GM20000 (cell line): ENCODE measurements at regions not wholly inside any gene's neighbourhood (a gene's known extent, or its start where the extent isn't known, plus 50 kb on each side); places are given as distances from the start of the nearest gene placed in this dataset.

ENCODE experiments used
- DNase-seq: peaks from one replicate; pipeline ENCODE4 v3.0.0; 2012; ENCODE audit warnings: low spot score
- CTCF ChIP-seq: IDR thresholded peaks from 2 replicates; pipeline ENCODE4 v1.5.1; 2012; ENCODE audit warnings: mild to moderate bottlenecking, control low read depth; ENCODE audit errors: extremely low read depth, missing control alignments

- DNase-seq = no peak
- no peak for TF ChIP-seq CTCF
Observed at GRCh38 chr5:158303275-158303674, 444.3 kb upstream of the CLINT1 start.

- no peak for DNase-seq
- no peak for TF ChIP-seq CTCF
Observed at GRCh38 chr5:158302029-158302428, 443.1 kb upstream of the CLINT1 start.

GRCh38 chr5:158301186-158301585 is 442.2 kb upstream of the CLINT1 start:
- TF ChIP-seq CTCF = no peak
- DNase-seq = no peak

GRCh38 chr5:158300256-158300655 is 441.3 kb upstream of the CLINT1 start:
- no peak for DNase-seq
- TF ChIP-seq CTCF = no peak

- no peak for TF ChIP-seq CTCF
- DNase-seq = no peak
Observed at GRCh38 chr5:158297002-158297527, 438.1 kb upstream of the CLINT1 start.

- no peak for DNase-seq
- no peak for TF ChIP-seq CTCF
Observed at GRCh38 chr5:158294701-158295100, 435.8 kb upstream of the CLINT1 start.

GRCh38 chr5:158292981-158293380 is 434.0 kb upstream of the CLINT1 start:
- DNase-seq = no peak
- TF ChIP-seq CTCF = no peak
